ENCODE measurements at regions not wholly inside any gene's neighbourhood (a gene's known extent, or its start where the extent isn't known, plus 50 kb on each side); places are given as distances from the start of the nearest gene placed in this dataset.

DNA sequence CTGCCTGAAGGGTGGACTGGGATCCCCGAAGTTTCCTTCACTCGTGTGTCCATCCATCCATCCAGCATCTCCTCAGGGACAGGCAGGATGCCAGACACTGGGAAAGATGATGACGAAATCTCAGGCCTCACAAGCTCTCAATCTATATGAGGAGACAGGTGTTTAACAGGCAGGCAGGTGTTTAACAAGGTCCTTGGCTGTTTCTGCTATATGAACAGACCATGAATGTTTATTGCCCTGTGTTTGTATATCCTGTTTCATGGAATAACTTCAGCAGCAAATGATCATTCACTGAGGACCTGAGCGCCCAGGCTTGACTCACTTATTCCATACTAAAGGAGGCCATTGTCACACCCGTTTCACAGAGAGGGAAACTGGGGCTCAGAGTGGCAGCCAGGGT is 685.8 kb upstream of the HS6ST1 start:
- TF ChIP-seq, protein P1, sequence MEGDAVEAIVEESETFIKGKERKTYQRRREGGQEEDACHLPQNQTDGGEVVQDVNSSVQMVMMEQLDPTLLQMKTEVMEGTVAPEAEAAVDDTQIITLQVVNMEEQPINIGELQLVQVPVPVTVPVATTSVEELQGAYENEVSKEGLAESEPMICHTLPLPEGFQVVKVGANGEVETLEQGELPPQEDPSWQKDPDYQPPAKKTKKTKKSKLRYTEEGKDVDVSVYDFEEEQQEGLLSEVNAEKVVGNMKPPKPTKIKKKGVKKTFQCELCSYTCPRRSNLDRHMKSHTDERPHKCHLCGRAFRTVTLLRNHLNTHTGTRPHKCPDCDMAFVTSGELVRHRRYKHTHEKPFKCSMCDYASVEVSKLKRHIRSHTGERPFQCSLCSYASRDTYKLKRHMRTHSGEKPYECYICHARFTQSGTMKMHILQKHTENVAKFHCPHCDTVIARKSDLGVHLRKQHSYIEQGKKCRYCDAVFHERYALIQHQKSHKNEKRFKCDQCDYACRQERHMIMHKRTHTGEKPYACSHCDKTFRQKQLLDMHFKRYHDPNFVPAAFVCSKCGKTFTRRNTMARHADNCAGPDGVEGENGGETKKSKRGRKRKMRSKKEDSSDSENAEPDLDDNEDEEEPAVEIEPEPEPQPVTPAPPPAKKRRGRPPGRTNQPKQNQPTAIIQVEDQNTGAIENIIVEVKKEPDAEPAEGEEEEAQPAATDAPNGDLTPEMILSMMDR (conservative IDR thresholded peaks at IDR 0.05; ENCODE audit: low read depth, low read length), result no peak
- no peak overlapping the region for H3K4me3 ChIP-seq (ENCODE audit: low read length)

DNA sequence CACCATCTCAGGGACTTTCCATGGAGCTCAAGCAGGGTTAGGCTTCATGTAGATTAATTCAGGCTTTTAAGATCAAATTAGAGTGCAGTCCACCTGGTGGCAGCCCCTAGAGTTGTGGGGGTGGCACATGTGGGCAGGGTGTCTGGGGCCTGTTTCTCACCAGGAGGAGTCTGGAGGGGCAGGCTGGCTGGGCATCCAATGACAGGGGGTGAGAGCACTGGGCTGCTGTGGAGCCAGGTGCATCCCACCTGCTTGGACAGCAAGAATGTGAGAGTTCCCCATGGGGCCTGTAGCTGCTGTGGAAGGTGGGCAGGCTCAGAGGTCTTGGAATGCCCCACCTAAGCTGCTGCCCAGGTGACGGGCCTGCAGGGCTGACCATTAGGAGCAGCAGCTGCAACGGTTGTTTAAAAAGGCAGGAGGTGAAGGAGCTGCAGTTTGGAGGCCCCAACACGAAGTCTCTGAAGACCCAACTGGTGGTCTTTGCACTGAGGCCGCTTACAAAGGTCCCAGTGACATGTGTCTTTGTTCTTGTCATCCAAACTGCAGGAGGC is 686.3 kb upstream of the HS6ST1 start:
- DNase-seq (ENCODE audit: low read depth), result no peak

More for the DNA sequence above, 685.8 kb upstream of the HS6ST1 start:
- no peak for DNase-seq (ENCODE audit: low read depth)

DNA sequence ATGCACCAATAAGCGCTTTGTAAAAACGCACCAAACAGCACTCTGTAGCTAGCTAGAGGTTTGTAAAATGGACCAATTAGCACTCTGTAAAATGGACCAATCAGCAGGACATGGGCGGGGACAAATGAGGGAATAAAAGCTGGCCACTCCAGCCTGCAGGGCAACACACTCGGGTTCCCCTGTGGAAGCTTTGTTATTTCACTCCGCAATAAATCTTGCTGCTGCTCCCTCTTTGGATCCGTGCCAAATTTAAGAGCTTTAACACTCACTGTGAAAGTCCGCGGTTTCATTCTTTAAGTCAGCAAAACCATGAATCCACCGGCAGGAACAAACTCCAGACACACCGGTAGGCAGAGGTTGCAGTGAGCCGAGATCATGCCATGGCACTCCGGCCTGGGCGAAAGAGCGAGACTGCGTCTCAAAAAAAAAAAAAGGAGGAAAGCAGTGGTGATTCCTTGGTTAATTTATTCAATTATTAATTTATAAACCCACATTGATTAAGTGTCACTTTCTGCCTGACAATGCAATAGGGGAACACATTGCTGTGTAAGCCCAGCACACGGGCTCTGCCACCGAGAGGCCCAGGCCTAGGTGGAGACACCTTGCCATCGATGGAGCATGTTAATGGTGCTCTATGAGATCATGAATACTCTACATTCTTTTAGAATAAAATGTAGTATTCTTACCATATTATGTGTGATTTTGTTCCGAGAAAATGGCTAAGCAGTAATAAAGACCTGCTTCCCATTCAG is 687.6 kb upstream of the HS6ST1 start:
- TF ChIP-seq, protein P1 (conservative IDR thresholded peaks at IDR 0.05; ENCODE audit: low read depth, low read length), result no peak
- H3K4me3 ChIP-seq (ENCODE audit: low read length), result no peak overlapping the region
- no peak for DNase-seq (ENCODE audit: low read depth)

More for the DNA sequence above, 686.3 kb upstream of the HS6ST1 start:
- H3K4me3 ChIP-seq (ENCODE audit: low read length), result no peak overlapping the region
- TF ChIP-seq, protein P1 (conservative IDR thresholded peaks at IDR 0.05; ENCODE audit: low read depth, low read length), result no peak

DNA sequence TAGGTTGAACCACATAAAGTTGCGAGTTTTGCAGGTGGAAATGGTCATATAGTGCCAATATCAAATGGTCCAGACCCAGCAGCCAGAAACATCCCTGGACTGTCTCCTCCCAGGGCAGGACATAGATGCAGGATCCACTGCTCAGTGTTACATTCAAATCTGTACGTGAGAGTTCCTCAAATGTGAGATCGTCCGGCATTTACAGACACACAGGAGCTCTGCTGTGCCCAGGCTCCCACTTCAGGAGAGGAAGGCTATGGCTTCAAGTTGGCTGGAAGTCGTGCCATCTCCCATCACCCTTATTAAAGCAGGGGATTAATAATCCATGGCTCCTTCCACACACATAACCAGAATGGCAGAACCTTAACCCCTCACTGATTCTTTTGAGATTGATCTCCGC is 688.2 kb upstream of the HS6ST1 start:
- TF ChIP-seq, protein P1 (conservative IDR thresholded peaks at IDR 0.05; ENCODE audit: low read depth, low read length), result no peak
- DNase-seq (ENCODE audit: low read depth), result no peak
- no peak overlapping the region for H3K4me3 ChIP-seq (ENCODE audit: low read length)

DNA sequence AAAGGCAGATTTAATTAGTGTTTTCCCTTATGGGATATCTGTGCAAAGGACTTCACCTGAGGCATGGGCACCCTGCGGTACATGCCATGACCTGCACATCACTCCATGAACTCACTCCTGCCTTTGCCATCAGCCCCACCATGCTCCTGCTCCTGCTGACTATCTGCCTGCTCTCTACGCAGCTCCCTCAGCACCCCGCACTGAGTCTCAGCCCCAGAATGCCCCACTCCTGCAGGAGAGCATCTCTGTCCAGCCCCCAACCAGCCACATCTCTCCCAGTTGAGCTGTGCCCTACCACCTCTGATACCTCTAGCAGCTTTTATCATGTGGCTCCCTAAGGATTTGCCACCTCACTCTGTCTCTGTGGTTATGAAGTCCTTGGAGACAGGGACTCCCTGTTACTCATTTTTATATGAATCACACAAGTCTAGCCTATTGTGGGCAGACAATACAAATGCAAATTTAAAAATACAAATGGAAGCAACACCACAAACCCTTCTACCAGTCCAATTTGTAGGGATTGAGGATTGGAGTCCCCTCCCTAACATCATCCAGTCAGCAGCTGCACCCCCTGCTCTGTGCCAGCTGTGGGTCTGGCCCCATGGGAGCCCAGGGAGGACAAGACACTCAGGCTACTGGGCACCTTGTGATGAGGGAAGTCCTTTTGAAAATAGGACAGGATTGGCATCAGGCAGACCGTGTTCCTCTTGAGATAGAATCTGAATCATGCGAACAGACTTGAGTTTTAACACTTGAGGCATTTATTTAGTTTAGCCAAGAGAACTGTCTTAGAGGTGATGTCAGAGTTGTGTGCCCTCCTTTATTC is 689.6 kb upstream of the HS6ST1 start:
- no peak for DNase-seq (ENCODE audit: low read depth)
- no peak overlapping the region for H3K4me3 ChIP-seq (ENCODE audit: low read length)
- TF ChIP-seq, protein P1 (conservative IDR thresholded peaks at IDR 0.05; ENCODE audit: low read depth, low read length), result no peak

DNA sequence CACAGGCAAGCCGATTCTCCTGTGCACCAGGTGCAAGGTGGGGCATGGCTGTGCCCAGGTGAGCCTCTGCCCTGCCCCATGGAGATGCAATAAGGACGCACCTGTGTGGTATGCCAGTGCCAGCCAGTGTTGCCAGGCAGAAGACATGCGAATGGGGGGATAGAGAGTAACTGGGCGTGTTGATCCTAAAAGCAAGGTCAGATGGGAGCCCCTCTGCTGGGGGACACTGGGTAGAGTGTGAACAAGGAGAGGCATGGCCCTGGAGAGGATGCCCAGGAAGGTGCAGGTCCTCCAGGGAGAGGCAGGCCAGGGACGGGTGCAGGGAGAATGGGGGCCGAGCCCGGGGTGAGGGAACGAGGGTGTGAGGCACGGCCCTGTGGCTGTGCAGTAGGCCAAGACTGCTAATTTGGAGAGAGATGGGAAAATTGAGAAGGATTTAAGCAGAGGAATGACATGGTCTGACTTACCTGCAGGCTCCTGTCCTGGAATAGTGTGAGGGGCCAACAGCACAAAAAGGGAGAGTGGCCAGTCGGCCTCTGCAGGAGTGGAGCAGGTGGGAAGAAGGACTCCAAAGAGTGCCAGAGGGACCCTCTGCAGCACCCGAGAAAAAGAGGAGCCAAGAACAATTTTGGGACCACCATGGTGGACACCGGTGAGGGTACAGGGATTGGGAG is 690.4 kb upstream of the HS6ST1 start:
- H3K4me3 ChIP-seq (ENCODE audit: low read length), result no peak overlapping the region
- TF ChIP-seq, protein P1 (conservative IDR thresholded peaks at IDR 0.05; ENCODE audit: low read depth, low read length), result no peak
- no peak for DNase-seq (ENCODE audit: low read depth)

Measured in retinal pigment epithelial cell (primary cell).